Inflammatory macrophage (primary cell): ENCODE measurements at regions not wholly inside any gene's neighbourhood (a gene's known extent, or its start where the extent isn't known, plus 50 kb on each side); places are given as distances from the start of the nearest gene placed in this dataset.
"Not testable (repeated sequence)": the region's sequence is repeated elsewhere in the genome, so short reads cannot be mapped to it uniquely, and the experiment has no call there.

ENCODE experiments used
- DNase-seq, 2 donors: peaks; one replicate each; pipeline ENCODE4 v3.0.0-alpha.2; 2020 to 2022

DNA sequence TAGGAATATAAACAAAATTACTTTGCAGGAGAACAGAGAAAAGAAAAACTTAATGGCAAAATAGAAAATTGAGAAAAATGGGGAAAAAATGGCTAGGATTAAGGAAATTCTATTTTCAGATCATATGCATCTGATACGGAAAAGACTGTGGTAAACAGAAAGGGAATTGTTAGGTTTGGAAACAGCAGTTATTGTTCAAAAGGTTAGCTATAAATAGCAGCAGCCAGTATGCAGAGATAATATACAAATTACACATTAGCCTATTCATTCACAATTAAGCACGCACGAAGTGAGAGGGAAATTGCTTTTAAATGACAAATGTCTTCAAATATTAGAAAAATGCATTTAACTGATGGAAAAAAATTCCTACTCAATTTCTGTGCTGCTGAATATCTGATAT is 224.1 kb upstream of the FAM3C start:
- DNase-seq = no peak

DNA sequence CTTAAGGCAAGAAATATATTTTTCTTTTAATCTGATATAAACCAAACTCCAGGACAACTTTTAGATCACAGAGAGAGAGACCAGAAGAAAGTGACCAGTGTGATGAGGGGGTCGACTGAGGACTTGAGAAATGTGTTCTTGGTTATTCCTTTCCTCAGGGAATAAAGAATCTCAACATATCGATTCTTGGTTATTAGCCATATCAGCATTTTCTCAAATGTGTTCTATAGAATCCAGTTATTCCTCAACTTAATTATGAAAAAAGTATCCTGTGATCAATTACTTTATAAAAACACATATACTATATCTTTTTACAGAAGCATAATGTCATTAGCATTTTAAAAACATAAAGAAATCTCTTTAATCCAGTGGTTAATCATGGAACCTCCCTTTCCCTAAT is 222.1 kb upstream of the FAM3C start:
- DNase-seq = no peak

DNA sequence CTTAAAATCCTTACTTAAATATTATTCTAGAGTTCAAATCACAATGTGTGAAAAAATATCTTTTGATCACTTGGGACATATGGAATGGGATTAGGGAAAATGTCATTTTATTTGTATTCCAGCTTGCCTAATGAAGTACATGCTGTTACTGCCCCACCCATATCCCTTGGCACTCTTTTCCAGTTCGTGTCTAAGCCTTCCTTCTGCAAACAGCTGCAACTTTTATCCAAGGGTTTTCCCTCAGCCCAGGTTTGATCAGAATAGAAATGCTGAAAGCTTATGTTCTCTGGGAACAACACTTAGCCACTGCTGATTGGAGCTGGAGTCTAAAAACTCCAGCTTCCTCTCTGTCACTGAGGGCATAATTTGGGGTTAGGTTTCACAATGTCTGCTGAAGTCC is 214.1 kb upstream of the FAM3C start:
- no peak for DNase-seq

DNA sequence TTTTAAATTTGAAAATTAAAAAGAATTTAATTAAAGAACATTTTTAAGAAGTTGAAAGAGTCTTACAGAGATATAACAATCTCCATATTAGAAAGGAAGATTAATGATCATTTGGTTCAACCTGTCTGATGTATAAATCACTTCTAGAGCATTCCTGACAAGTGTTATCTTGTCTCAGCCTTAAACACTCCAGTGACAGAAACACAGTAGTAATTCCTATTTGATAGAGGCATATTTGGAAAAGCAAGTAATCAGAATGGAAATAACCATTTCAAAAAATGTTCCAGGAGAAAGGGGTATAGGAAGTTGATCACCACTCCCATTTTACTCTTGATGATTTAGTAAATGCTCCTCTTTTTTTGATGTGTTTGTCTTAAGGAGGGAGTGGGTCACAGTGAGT is 213.1 kb upstream of the FAM3C start:
- no peak for DNase-seq

DNA sequence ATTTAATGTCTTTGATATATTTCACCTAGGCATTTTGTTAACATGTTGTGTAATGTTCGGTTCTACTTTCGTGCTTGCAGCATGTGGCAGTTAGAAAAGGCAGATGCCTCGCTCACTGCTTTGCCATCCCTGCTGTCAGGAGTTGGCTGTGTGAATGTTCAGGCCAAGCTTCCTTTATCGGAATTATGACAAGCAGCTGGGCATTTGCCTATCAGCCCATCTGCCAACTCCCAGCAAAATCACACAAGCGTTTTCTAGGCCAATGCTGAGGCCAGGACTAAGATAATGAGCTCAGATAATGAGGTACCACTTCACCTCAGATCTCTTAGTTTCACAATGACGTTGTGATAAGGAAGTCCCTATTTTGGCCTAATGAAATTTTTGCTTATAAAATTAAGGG is 212.7 kb upstream of the FAM3C start:
- no peak for DNase-seq

DNA sequence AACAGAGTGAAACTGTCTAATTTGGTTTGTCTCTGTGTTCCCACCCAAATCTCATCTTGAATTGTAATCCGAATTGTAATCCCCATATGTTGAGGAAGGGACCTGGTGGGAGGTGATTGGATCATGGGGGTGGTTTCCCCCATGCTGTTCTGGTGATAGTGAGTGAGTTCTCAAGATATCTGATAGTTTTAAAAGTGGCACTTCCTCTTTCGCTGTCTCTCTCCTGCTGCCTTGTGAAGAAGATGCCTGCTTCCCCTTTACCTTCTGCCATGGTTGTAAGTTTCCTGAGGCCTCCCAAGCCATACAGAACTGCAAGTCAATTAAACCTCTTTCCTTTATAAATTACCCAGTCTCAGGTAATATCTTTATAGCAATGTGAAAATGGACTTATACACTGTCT is 212.1 kb upstream of the FAM3C start:
- DNase-seq = not testable (repeated sequence)

DNA sequence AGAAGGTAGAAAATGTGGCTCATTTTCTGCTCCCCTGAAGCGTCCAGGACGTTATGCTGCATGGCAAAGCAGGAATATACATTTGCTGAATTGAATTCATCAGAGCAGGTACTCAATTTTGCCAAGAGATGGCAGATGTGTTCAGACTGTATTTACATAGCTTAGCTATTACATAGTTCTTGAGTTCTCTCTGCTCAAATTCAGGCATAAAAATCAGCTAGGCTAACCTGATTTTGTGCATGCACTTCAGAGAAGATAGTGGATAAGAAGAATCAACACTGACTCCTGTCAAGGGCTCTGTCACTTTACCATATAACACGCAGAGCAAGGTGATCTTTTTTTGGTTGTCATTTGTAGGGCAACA is 209.2 kb upstream of the FAM3C start:
- DNase-seq = no peak

DNA sequence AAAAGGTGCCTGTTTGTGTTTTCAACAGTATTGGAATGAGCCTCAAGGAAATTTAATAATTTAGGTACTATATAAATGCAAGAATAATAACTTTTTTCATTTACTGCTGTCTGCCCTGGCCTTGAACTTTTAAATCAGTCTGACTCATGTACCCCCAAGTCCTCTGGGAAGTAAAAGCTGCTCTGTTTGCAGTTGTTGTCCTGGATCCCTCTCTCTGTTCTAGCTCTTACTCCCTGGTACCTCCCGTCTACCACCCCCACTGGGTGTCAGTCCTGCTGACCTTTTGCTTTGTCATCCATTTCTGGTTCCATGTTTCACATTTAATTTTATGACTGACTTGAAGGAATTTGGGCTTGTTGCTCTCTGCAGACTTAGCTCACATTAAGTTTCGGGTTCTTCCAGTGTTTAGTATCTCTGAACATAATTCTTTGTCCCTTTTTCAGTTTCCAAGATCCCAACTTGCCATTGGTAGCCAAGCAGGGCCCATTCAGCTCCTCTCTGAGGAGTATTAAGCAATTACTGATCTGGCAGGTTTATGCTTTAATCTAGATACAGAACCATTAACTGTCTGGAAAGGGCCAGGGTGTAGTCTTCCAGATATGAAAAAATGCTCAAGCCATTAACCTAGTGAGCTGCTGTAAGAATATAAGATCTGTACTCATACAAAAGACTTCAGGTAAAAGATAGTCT is 208.7 kb upstream of the FAM3C start:
- DNase-seq = no peak

DNA sequence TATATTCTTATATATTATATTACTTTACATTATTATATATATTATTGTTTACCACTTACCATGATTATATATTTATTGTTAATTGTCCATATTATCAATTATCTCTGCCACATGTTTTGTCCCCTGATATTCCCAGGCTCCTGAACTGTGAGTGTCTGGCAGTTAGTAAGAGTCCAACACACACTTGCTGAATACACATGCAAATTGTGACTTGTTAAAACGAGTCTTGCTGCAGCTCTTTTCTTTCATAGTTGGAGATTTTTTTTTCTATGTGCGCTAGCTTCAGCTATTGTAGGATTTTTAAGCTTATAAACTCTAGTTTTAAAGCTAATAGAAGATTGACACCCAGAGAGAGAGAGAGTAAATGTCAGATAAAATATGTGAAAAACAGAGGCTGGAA is 207.8 kb upstream of the FAM3C start:
- DNase-seq = no peak

DNA sequence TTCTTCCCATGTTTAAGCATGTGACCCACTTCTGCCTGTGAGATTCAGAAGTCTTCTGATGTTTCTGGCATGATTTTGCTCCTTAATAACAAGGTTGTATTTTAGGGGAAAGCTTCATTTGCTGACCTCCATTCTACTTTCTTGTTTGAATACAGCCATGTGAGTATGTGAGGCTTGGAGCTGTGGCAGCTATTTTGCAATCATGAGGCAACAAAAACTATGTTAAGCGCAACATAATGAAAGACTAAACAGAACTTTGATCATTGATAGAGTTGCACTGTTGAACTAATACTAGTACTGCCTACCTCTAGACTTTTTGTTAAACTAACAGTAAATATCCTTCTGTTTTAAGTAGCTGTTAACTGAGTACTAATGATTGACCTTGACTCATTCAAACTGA is 203.8 kb upstream of the FAM3C start:
- no peak for DNase-seq

DNA sequence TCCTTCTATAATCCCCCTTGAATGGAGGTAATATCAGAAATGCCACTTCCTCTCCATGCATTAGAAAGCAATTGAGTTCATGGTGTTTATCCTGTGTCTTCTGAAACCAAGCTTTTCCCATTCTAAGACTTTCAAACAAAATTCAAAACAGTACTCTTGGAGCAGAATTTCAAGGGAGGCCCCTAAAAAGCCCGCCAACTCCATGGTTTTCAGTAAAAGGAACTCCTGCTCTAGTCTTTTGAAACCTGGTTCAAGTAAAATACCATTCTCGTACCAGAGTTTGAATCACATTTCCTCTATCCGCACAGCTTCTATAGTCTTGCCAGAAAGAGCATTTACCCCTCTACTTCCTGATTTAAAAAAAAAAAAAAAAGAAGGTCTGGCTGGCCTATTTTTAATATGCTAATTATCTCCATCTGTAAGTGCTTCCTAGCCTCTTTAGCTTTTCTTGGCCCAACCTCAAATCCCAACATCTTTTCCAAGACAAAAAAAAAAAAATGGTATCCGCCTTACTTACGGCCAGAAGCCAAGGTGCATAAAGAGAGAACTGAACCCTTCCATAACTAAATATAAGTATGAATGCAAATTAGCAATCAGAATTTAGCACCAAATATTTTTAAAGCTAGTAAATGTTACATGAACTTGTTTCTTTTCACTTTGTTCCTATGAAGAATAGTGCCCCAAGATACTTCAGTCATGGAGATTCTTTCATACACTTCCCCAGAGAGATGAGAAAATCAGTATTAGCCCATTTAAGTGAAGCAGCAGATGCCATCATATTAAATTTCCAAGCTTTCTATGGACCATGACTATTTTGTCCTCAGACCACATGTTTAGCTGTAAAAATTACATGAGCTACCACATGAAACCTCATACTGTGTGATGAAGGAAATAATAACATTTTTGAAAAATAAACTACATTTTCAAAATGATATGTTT is 199.9 kb upstream of the FAM3C start:
- no peak for DNase-seq

DNA sequence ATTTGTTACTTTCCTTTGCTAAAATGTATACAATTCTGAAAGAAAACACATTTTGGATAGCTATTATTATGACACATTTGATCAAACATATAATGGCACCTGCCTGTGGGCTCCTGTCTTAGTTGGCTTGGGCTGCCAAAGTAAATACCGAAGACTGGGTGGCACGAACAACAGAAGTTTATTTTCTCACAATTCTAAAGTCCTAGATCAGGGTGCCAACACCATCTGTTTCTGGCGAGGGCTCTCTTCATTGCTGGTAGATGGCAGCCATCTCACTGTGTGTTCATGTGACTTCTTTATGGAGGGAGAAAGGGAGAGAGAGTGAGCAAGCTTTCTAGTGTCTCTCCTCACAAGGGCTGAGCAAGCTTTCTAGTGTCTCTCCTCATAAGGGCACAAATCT is 195.8 kb upstream of the FAM3C start:
- no peak for DNase-seq

DNA sequence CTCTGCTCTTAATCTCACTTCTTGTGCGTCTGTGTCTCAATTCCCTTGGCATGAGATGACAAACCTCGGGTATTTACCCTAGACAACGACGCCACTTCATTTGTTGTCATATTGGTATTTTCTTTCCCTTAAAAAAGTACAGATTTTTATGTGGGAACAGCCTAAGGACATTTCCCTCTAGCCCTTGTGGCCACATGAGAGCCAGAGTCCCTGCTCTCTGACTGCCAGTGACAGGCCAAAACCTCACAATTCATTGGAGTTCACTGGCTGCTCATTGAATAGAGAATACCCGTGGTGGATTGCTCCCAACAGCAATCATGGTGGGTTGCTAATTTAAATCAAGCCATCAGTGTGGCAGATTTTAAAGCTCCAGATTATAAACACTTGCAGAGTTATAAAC is 191.3 kb upstream of the FAM3C start:
- no peak for DNase-seq

DNA sequence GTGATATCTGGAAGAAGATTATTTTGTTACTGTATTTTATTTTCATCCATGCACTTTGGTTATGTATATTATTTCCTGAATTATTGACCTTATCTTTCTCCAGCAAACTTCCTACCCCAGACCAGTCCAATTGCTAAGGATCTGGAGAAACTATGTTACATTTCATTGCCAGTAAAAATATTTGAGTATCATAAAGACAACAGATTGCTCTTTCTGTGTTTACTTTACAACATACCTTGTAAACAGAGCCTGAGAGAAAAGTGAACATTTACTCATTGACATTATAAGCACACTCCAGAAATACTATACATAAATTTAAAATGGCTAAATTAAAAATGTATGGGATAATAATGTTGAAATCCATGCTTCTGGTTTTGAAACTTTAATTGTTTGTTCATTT is 186.2 kb upstream of the FAM3C start:
- DNase-seq = no peak

DNA sequence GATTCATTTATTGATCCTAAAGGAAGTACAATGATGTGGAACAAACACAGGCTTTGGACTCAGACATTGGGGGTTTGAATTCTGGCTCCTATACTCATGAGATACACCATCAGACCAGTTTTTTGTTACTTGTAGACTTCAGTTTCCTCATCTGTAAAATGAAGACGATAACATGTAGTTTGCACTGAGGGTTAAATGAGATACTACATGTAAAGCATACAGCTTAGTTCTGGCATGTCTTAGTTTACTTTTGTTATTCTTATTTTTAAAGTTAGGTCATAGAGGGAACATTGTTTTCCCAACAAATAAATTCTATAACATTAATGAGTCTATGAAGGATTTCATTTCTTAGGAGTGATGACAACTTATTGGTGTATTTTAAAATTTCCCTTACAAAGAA is 183.5 kb upstream of the FAM3C start:
- no peak for DNase-seq

DNA sequence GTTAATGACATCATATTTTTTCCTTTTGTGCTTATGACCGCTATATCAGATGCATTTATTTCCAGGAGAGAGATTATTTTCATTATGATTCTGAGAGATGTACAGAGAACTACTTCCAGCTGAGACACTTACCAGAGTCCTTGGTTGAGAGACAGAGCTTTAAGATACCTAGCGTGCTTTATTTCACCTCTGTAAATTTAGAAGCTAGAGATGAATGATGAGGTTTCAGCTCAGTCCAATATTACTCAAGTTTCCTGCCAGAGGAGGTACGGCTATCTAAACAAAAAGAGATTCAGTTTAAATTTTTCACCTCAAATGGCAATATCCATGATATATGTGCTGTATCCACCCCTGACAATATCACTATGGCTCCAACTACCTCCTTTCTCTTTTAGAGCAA is 182.6 kb upstream of the FAM3C start:
- no peak for DNase-seq

DNA sequence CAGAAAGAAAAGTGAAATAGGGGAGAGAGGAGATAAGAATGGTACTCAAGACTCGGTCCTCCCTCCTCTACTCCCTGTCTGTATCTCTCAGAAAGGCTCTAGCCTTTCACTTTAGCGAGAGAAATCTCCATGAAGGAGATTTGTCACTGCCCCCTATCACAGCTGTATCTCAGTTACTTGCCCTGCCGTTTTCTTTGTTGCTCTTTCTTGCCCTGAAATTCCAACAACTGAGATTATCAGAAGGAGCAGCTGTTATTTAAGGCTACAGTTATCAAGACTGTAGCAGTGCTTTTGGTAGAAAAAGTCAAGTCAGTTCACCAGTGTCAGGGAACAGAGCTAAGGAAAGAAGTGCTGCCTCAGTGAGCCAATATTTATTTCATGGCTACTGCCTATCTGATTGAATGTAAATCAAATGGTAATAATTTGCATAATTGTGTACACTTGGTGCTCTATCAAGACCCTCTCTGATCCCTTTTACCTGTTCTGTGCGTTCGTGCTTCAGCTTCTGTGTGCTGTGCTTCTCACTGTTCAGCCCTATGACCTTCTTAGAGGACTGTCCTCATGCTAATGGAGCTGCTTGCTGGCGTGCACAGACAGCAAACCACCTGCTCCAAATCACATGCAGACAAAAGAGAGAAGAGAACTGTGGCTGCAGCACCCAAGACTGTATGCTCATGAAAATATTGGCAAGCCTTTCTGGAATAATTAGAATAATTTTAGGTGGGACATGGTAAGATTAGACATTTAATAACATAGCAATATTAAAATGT is 180.2 kb upstream of the FAM3C start:
- DNase-seq = no peak

DNA sequence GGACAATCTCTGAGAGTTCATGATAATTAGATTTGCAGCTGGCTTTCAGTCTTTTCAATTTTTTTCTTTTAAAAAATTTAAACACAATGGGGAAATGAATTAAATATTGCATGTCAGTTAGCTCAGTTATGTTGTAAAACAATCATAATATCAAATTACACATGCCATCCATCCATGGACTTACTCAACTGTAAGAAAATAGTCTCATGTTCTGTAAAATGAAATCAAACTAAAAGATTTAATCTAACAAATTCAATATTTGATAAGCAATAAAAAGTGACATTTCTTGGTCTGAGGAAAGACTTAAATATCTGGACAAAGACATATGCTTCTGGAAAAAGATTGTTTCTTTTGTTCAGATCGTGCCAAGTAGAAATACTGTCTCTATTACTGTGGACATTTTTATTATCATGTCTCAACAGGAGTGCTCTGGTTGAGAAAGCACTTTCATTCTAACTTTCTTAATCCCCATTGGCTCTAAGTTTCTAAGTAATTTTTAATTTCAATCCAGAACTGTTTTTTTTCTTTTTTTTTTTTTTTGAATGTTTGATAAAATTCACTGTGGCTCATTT is 179.2 kb upstream of the FAM3C start:
- DNase-seq = no peak

DNA sequence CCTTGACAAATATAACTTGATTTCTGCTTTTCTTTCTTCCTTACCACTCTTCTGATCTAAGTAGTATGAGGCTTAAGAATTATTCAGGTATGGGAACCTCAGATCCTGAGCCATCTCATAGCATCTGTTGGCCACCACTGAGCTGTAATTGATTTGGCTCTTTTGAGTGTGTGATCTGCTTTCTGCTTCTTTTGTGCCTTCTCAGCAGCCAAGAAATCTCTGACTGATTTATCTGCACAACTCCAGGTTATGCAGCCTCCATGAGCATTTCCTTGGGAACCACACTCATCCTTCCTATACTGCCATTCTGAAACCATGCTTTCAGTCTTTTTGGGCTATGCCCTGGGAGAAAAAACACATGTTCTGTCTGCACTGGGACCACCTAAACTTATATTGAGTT is 178.0 kb upstream of the FAM3C start:
- DNase-seq = no peak

DNA sequence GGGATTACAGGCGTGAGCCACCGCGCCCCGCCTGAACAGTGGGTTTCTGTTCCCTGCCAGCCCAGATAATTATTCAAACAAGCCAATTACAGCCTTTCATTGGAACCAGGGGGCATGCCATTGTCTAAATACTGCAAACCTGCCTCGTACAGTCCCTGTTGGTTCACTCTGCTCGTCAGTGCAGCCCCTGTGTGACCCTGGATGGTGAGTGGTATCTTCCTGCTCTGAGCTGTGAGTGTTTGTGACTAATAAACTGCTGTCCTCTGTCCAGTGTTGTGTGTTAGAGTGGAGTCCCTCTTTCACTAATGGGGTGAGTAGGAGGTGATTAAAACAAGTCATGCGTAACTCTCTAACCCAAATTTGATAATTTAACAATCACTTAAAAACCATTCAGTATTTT is 176.5 kb upstream of the FAM3C start:
- no peak for DNase-seq

DNA sequence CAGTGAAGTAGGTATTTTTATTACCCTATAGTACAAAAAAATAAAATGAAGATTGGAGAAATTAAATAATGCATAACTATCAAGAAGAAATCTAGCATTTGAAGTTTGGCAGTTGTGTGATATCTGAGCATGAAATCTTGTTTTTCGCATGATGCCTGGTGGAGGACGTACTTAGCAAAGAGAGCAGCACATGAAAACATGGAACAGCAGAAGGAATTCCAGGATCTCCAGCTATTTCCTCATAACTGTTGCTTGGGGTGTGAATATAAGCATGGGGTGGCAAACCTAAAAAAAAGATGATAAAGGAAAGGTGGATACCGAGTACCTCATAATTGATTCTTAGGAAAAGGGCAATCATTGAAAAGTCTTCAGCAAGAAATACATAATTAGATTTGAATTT is 174.3 kb upstream of the FAM3C start:
- no peak for DNase-seq

DNA sequence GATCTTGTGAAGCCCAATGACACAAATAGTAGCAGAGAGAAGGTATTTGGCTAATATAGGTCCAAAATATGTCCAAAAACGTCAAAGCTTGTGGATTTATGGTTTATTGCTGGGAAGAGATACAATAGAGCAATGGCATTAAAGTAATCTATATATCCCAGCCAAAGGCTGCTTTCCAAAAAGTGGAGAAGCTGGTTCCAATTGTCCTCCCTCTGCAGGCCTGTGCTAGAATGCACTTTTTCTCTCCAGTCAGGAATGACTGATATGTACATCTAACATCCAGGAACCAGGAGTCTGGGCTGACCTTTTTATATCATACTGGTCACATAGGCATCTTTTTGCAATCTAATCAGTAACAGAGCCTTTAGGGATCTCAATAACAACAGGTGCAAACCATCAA is 167.1 kb upstream of the FAM3C start:
- DNase-seq = no peak

DNA sequence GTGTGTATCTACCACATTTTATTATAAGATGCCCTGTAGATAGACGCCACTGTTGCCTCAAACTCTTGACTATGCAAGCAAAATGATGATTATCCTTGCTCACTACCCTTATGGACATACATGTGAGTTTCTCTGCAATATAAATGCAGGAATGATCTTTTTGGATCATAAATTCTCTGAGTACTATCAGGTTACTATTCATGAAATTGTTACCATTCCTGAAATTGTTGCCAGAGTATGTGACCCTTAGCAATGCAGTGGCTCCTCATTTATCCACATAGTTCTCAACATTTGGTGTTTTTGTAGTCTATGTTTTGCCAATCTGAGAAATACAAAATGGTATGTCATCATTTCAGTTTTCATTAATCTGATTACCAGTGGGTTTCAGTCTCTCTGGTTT is 166.2 kb upstream of the FAM3C start:
- DNase-seq = no peak
